IMR-90 (cell line): ENCODE measurements at regions not wholly inside any gene's neighbourhood (a gene's known extent, or its start where the extent isn't known, plus 50 kb on each side); places are given as distances from the start of the nearest gene placed in this dataset.

Source experiments
- ATAC-seq: fragments of 200-7000 bp; cut with Tn5 transposase; 2 replicates; pipeline ENCODE4 v1.9.1; 2020; ENCODE audit warnings: low read depth, mild to moderate bottlenecking, moderate library complexity
- BruUV-seq: library from RNA; stranded (reverse); fragments of 400-500 nt; replicated peaks from 2 replicates; lab custom pipeline; 2021; lab: Mats Ljungman, UMichigan
- CTCF ChIA-PET: fragments of 300-600 bp; formaldehyde crosslinking; extraction: SDS; loops from one replicate; lab custom pipeline; 2021; ENCODE audit warnings: antibody characterized with exemption; lab: Yijun Ruan, JAX
- POLR2A ChIA-PET: fragments of 300-600 bp; sonication (Branson Sonifier 250); formaldehyde crosslinking; loops from one replicate; lab custom pipeline; 2022; ENCODE audit warnings: antibody characterized with exemption; ENCODE audit not compliant: unreplicated experiment; lab: Charles Lee
- DNase-seq: peaks from one replicate; pipeline ENCODE4 v3.0.0; 2013
- H2AFZ ChIP-seq: replicated peaks from 2 replicates; pipeline ENCODE3; 2013; ENCODE audit warnings: low read length, mild to moderate bottlenecking; ENCODE audit not compliant: poor library complexity
- H2AK5ac ChIP-seq: 2 replicates; pipeline ENCODE4 v1.6.1; 2013; ENCODE audit warnings: low read depth, low read length, inconsistent platforms
- H2AK9ac ChIP-seq: replicated peaks from 2 replicates; pipeline ENCODE3; 2013; ENCODE audit warnings: mild to moderate bottlenecking, low read depth, low read length, moderate library complexity; ENCODE audit not compliant: poor library complexity
- H2BK120ac ChIP-seq: 2 replicates; pipeline ENCODE4 v1.6.1; 2013; ENCODE audit warnings: low read depth, low read length, inconsistent platforms
- H2BK15ac ChIP-seq: 3 replicates; pipeline ENCODE4 v1.6.1; 2013; ENCODE audit warnings: low read depth, low read length, inconsistent platforms
- H2BK20ac ChIP-seq: 2 replicates; pipeline ENCODE4 v1.6.1; 2013; ENCODE audit warnings: low read depth, mild to moderate bottlenecking, inconsistent platforms, low read length, moderate library complexity
- H2BK5ac ChIP-seq: 2 replicates; pipeline ENCODE4 v1.6.1; 2013; ENCODE audit warnings: mild to moderate bottlenecking, low read depth, low read length, inconsistent platforms; ENCODE audit not compliant: poor library complexity, severe bottlenecking
- H3K14ac ChIP-seq: replicated peaks from 2 replicates; pipeline ENCODE4 v1.6.1; 2013; ENCODE audit warnings: low read depth, low read length, inconsistent platforms
- H3K18ac ChIP-seq: 2 replicates; pipeline ENCODE4 v1.6.1; 2013; ENCODE audit warnings: low read depth, low read length, control low read depth
- H3K23ac ChIP-seq: 2 replicates; pipeline ENCODE4 v1.6.1; 2013; ENCODE audit warnings: low read depth, low read length, inconsistent platforms
- H3K27ac ChIP-seq: 2 replicates; pipeline ENCODE4 v1.5.1; 2013; ENCODE audit warnings: mild to moderate bottlenecking, control low read depth, low read length; ENCODE audit not compliant: insufficient read depth
- H3K27me3 ChIP-seq: 2 replicates; pipeline ENCODE4 v1.6.1; 2013; ENCODE audit warnings: low read length; ENCODE audit not compliant: control insufficient read depth, insufficient read depth
- H3K36me3 ChIP-seq: 2 replicates; pipeline ENCODE4 v1.6.1; 2013; ENCODE audit warnings: low read length, mixed read lengths; ENCODE audit not compliant: control insufficient read depth, insufficient read depth
- H3K4ac ChIP-seq: 2 replicates; pipeline ENCODE4 v1.6.1; 2013; ENCODE audit warnings: low read depth, low read length, inconsistent platforms
- H3K4me1 ChIP-seq: 2 replicates; pipeline ENCODE4 v1.6.1; 2013; ENCODE audit warnings: low read length, mixed read lengths; ENCODE audit not compliant: control insufficient read depth, insufficient read depth
- H3K4me2 ChIP-seq: 2 replicates; pipeline ENCODE4 v1.6.1; 2013; ENCODE audit warnings: low read depth, mild to moderate bottlenecking, control low read depth, low read length, moderate library complexity
- H3K4me3 ChIP-seq: 2 replicates; pipeline ENCODE4 v1.5.1; 2013; ENCODE audit warnings: low read depth, mild to moderate bottlenecking, control low read depth, low read length, moderate library complexity; ENCODE audit not compliant: insufficient read depth
- H3K56ac ChIP-seq: 2 replicates; pipeline ENCODE4 v1.6.1; 2013; ENCODE audit warnings: low read length, inconsistent platforms; ENCODE audit not compliant: insufficient read depth; ENCODE audit errors: extremely low read depth
- H3K79me1 ChIP-seq, 2 experiments: 2 replicates each; pipeline ENCODE4 v1.6.1; 2013; ENCODE audit warnings: low read length in 2 of 2, inconsistent platforms in 1 of 2, low read depth in 1 of 2
- H3K9ac ChIP-seq: 2 replicates; pipeline ENCODE4 v1.6.1; 2013; ENCODE audit warnings: low read depth, low read length, control low read depth
- H3K9me1 ChIP-seq: 2 replicates; pipeline ENCODE4 v1.6.1; 2013; ENCODE audit warnings: low read length, inconsistent platforms; ENCODE audit not compliant: insufficient read depth
- H3K9me3 ChIP-seq: 2 replicates; pipeline ENCODE4 v1.6.1; 2013; ENCODE audit warnings: low read length; ENCODE audit not compliant: control insufficient read depth, insufficient read depth
- H4K20me1 ChIP-seq: 2 replicates; pipeline ENCODE4 v1.6.1; 2013; ENCODE audit warnings: low read length, inconsistent platforms; ENCODE audit not compliant: insufficient read depth
- H4K5ac ChIP-seq: 2 replicates; pipeline ENCODE4 v1.6.1; 2013; ENCODE audit warnings: mild to moderate bottlenecking, low read depth, low read length, control low read depth
- H4K8ac ChIP-seq, 2 experiments: 2 replicates each; pipeline ENCODE4 v1.6.1; 2013; ENCODE audit warnings: low read depth in 2 of 2, low read length in 2 of 2, control low read depth in 1 of 2, inconsistent platforms in 1 of 2
- H4K91ac ChIP-seq: 2 replicates; pipeline ENCODE4 v1.6.1; 2013; ENCODE audit warnings: low read depth, low read length, inconsistent platforms; ENCODE audit not compliant: insufficient read depth
- BHLHE40 ChIP-seq: fragments of 150-350 bp; IDR thresholded peaks from 2 replicates; pipeline ENCODE4 v1.6.1; 2016; ENCODE audit warnings: mild to moderate bottlenecking, low read depth, low read length
- CEBPB ChIP-seq: IDR thresholded peaks from 2 replicates; pipeline ENCODE4 v1.6.1; 2012; ENCODE audit warnings: low read depth, low read length, improper control_type of control experiment
- CHD1 ChIP-seq: IDR thresholded peaks from 2 replicates; pipeline ENCODE4 v1.6.1; 2012; ENCODE audit warnings: low read depth, low read length, improper control_type of control experiment
- FOS ChIP-seq: fragments of 150-350 bp; IDR thresholded peaks from 2 replicates; pipeline ENCODE4 v1.6.1; 2016; ENCODE audit warnings: low read depth, low read length
- MAFK ChIP-seq: IDR thresholded peaks from 2 replicates; pipeline ENCODE4 v1.6.1; 2012; ENCODE audit warnings: low read depth, low read length, improper control_type of control experiment
- MAZ ChIP-seq: IDR thresholded peaks from 2 replicates; pipeline ENCODE4 v1.6.1; 2012; ENCODE audit warnings: low read depth, mild to moderate bottlenecking, low read length, improper control_type of control experiment, moderate library complexity, borderline replicate concordance
- MXI1 ChIP-seq: IDR thresholded peaks from 2 replicates; pipeline ENCODE4 v1.6.1; 2012; ENCODE audit warnings: low read depth, mild to moderate bottlenecking, low read length, moderate library complexity, borderline replicate concordance
- NFE2L2 ChIP-seq: fragments of 150-350 bp; IDR thresholded peaks from 2 replicates; pipeline ENCODE4 v1.6.1; 2016; ENCODE audit warnings: low read depth, mild to moderate bottlenecking, low read length
- POLR2A ChIP-seq: IDR thresholded peaks from 2 replicates; pipeline ENCODE4 v1.6.1; 2012; ENCODE audit warnings: mild to moderate bottlenecking, low read depth, low read length
- RAD21 ChIP-seq: IDR thresholded peaks from 2 replicates; pipeline ENCODE4 v1.6.1; 2012; ENCODE audit warnings: low read length, improper control_type of control experiment
- RCOR1 ChIP-seq: IDR thresholded peaks from 2 replicates; pipeline ENCODE4 v1.6.1; 2012; ENCODE audit warnings: mild to moderate bottlenecking, low read length, improper control_type of control experiment; ENCODE audit not compliant: insufficient replicate concordance
- RFX5 ChIP-seq: IDR thresholded peaks from 2 replicates; pipeline ENCODE4 v1.8.0; 2012; ENCODE audit warnings: low read depth, mild to moderate bottlenecking, low read length, moderate library complexity
- SMC3 ChIP-seq: fragments of 150-350 bp; IDR thresholded peaks from 2 replicates; pipeline ENCODE4 v1.6.1; 2016; ENCODE audit warnings: low read depth, mild to moderate bottlenecking, antibody characterized with exemption, low read length, moderate library complexity
- WGBS, 2 experiments: methylation state at CpG; one replicate each; pipeline versions ENCODE4 v1.1.5 to v1.1.7; 2013; ENCODE audit warnings: missing lambda C conversion rate in 2 of 2; ENCODE audit not compliant: insufficient read length in 1 of 2; ENCODE audit errors: extremely low coverage in 2 of 2; 5-methylcytosine and 5-hydroxymethylcytosine counted together
- dilution Hi-C: fragments of 300-500 bp; cut with HindIII; formaldehyde crosslinking; loops from one replicate; pipeline ENCODE4 v1.14.3; 2018; ENCODE audit warnings: low sequenced_read_pairs; ENCODE audit not compliant: unreplicated experiment
- in situ Hi-C: fragments of 300-500 bp; cut with MboI; formaldehyde crosslinking; loops from 3 replicates; pipeline ENCODE4 v1.14.3; 2019; ENCODE audit warnings: low sequenced_read_pairs, inconsistent platforms, mixed read lengths
- intact Hi-C: fragments of 100-400 bp; cut with micrococcal nuclease; formaldehyde crosslinking; loops from 2 replicates; pipeline ENCODE4 v1.10.0; 2022
- TF ChIP-seq, protein P1 (sequence below): fragments of 150-350 bp; IDR thresholded peaks from 2 replicates; pipeline ENCODE4 v1.6.1; 2016; ENCODE audit warnings: low read depth, mild to moderate bottlenecking, low read length, moderate library complexity, borderline replicate concordance
- TF ChIP-seq, protein P2 (sequence below): fragments of 150-350 bp; IDR thresholded peaks from 2 replicates; pipeline ENCODE4 v1.6.1; 2017; ENCODE audit warnings: mild to moderate bottlenecking, antibody characterized with exemption, low read length, low read depth
- TF ChIP-seq, protein P3 (sequence below): conservative IDR thresholded peaks from 2 replicates; pipeline ENCODE4 v1.5.1; 2012; ENCODE audit warnings: mild to moderate bottlenecking, low read depth, low read length, improper control_type of control experiment

DNA sequence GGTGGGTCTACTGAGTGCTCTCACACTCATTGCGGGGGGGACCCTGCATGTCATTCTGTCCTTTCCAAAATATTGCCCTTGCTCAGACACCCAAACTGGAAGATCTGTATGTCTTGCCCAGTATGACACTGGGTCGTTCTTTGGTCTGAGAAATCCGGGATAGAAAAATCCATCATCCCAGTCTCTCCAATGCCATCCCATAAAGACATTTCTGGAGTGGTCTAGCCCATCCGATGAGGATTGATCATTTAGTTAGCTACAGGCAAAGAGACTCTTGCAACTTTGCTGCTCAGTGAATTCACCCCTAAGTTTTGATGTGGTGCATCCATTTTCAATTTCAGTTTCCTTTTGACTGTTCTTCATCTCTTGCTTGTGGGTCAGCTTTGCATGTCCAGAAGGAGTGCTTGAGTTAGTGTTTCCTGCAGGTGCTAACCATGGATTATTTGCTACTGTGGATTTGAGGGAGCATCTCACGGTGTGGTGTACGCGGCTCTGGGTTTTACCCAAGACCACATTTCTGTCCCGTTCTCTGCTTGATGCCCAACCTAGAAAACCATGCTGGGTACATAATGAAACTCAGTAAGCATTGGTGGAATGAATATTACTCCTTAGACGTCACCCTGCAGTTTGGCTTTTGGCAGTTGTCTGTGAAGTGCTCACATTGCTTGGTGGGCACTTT, 247.0 kb upstream of the MKI67 start:
- Histone ChIP-seq H3K4ac (no peak overlapping the region), H3K4me3 (no peak overlapping the region), H4K5ac (no peak overlapping the region), H2BK5ac (no peak overlapping the region), H2BK20ac (no peak overlapping the region), H3K9me3 (peaks cover 42% of the 10 kb centered on the region), H3K9ac (no peak overlapping the region), H2BK120ac (no peak overlapping the region), H2AFZ (no peak overlapping the region), H3K14ac (no peak overlapping the region), H2AK9ac (no peak overlapping the region), H3K23ac (no peak overlapping the region), H3K4me2 (no peak overlapping the region), H2BK15ac (no peak overlapping the region), H3K18ac (no peak overlapping the region), H3K27me3 (no peaks in the 10 kb centered on the region), H3K79me1 (no peaks in the 10 kb centered on the region), H3K9me1 (no peaks in the 10 kb centered on the region), H3K56ac (no peak overlapping the region), H3K36me3 (no peaks in the 10 kb centered on the region), H4K91ac (no peak overlapping the region), H4K8ac (no peak overlapping the region), H2AK5ac (no peak overlapping the region), H3K4me1 (no peaks in the 10 kb centered on the region), H4K20me1 (no peaks in the 10 kb centered on the region), H3K27ac (no peak overlapping the region)
- DNase-seq, result no peak
- in situ Hi-C loops (no loop called here), dilution Hi-C loops (no loop called here), intact Hi-C loops (no loop called here)
- no peak for ATAC-seq
- WGBS, 2 experiments, result 47% methylated on average over 2 of the region's 9 CpGs; no CpG with 5 or more reads in 1 of the 2 experiments
- TF ChIP-seq BHLHE40 (no peak), NFE2L2 (no peak), MXI1 (no peak), SMC3 (no peak), RCOR1 (no peak), FOS (no peak), POLR2A (no peak), RFX5 (no peak), CHD1 (no peak), MAZ (no peak), CEBPB (no peak), MAFK (no peak), RAD21 (no peak)
- TF ChIP-seq, protein P1, sequence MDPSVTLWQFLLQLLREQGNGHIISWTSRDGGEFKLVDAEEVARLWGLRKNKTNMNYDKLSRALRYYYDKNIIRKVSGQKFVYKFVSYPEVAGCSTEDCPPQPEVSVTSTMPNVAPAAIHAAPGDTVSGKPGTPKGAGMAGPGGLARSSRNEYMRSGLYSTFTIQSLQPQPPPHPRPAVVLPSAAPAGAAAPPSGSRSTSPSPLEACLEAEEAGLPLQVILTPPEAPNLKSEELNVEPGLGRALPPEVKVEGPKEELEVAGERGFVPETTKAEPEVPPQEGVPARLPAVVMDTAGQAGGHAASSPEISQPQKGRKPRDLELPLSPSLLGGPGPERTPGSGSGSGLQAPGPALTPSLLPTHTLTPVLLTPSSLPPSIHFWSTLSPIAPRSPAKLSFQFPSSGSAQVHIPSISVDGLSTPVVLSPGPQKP, result no peak
- TF ChIP-seq, protein P2, sequence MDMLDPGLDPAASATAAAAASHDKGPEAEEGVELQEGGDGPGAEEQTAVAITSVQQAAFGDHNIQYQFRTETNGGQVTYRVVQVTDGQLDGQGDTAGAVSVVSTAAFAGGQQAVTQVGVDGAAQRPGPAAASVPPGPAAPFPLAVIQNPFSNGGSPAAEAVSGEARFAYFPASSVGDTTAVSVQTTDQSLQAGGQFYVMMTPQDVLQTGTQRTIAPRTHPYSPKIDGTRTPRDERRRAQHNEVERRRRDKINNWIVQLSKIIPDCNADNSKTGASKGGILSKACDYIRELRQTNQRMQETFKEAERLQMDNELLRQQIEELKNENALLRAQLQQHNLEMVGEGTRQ, result no peak
- TF ChIP-seq, protein P3, sequence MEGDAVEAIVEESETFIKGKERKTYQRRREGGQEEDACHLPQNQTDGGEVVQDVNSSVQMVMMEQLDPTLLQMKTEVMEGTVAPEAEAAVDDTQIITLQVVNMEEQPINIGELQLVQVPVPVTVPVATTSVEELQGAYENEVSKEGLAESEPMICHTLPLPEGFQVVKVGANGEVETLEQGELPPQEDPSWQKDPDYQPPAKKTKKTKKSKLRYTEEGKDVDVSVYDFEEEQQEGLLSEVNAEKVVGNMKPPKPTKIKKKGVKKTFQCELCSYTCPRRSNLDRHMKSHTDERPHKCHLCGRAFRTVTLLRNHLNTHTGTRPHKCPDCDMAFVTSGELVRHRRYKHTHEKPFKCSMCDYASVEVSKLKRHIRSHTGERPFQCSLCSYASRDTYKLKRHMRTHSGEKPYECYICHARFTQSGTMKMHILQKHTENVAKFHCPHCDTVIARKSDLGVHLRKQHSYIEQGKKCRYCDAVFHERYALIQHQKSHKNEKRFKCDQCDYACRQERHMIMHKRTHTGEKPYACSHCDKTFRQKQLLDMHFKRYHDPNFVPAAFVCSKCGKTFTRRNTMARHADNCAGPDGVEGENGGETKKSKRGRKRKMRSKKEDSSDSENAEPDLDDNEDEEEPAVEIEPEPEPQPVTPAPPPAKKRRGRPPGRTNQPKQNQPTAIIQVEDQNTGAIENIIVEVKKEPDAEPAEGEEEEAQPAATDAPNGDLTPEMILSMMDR, result no peak
- ChIA-PET CTCF (no interaction called here), POLR2A (no interaction called here)
- BruUV-seq, result no TSS peak
